ENCODE measurements at regions not wholly inside any gene's neighbourhood (a gene's known extent, or its start where the extent isn't known, plus 50 kb on each side); places are given as distances from the start of the nearest gene placed in this dataset.

DNA sequence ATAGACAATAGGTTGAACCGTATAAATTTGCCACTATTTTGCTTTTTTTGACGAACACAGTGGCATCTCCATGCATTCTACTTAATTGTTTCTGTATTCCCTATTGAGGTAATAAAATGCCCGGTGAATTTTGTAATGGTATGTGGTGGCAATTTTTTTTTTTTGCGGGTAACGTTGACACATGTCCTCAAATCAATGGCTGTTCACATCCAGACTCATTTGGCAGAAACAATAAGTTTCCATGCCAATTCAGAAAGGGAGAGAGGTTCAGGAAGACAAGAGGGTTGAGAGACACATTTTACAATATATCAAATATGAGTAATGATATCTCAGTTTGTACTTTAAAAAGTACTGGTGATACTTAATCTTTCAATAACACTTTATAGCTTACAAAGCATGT lies 463.9 kb downstream of the WDR72 start:
- TF ChIP-seq, protein P1, sequence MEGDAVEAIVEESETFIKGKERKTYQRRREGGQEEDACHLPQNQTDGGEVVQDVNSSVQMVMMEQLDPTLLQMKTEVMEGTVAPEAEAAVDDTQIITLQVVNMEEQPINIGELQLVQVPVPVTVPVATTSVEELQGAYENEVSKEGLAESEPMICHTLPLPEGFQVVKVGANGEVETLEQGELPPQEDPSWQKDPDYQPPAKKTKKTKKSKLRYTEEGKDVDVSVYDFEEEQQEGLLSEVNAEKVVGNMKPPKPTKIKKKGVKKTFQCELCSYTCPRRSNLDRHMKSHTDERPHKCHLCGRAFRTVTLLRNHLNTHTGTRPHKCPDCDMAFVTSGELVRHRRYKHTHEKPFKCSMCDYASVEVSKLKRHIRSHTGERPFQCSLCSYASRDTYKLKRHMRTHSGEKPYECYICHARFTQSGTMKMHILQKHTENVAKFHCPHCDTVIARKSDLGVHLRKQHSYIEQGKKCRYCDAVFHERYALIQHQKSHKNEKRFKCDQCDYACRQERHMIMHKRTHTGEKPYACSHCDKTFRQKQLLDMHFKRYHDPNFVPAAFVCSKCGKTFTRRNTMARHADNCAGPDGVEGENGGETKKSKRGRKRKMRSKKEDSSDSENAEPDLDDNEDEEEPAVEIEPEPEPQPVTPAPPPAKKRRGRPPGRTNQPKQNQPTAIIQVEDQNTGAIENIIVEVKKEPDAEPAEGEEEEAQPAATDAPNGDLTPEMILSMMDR (IDR thresholded peaks at IDR 0.05): no peak
- TF ChIP-seq POLR2AphosphoS5 (IDR thresholded peaks at IDR 0.05): no peak
